ENCODE measurements at regions not wholly inside any gene's neighbourhood (a gene's known extent, or its start where the extent isn't known, plus 50 kb on each side); places are given as distances from the start of the nearest gene placed in this dataset.

GRCh38 chr2:22991844-22992243 is 393.1 kb upstream of the KLHL29 start:
- TF ChIP-seq CTCF (IDR thresholded peaks at IDR 0.05; ENCODE audit: borderline replicate concordance, extremely low read depth, low read length, poor library complexity, severe bottlenecking) (peak; percentile 14), EZH2 (IDR thresholded peaks at IDR 0.05; ENCODE audit: borderline replicate concordance, low read depth, low read length, severe bottlenecking) (no peak)
- Histone ChIP-seq H2AFZ (ENCODE audit: low read depth, low read length) (no peak overlapping the region), H3K4me3 (ENCODE audit: low read depth in 1 of 2, low read length in 2 of 2) (no peak overlapping the region), H3K9ac (ENCODE audit: low read depth, low read length) (no peak overlapping the region), H3K27me3 (ENCODE audit: insufficient read depth, low read length, poor library complexity) (no peaks in the 10 kb centered on the region), H3K27ac (ENCODE audit: low read length) (no peak overlapping the region), H4K20me1 (ENCODE audit: insufficient read depth, low read length) (no peaks in the 10 kb centered on the region), H3K4me2 (ENCODE audit: insufficient read depth, low read length) (no peak overlapping the region), H3K9me3 (ENCODE audit: insufficient read depth, low read length, severe bottlenecking) (no peaks in the 10 kb centered on the region), H3K79me2 (ENCODE audit: insufficient read depth, low read length) (no peaks in the 10 kb centered on the region), H3K36me3 (ENCODE audit: insufficient read depth, low read length) (no peaks in the 10 kb centered on the region), H3K4me1 (ENCODE audit: insufficient read depth, low read length) (no peaks in the 10 kb centered on the region)
- ATAC-seq (ENCODE audit: insufficient read depth, low read depth), result no peak
- no peak for DNase-seq

- no peak for ATAC-seq (ENCODE audit: insufficient read depth, low read depth)
- no peaks in the 10 kb centered on the region for H4K20me1 ChIP-seq (ENCODE audit: insufficient read depth, low read length)
- no peaks in the 10 kb centered on the region for H3K4me1 ChIP-seq (ENCODE audit: insufficient read depth, low read length)
- no peak overlapping the region for H2AFZ ChIP-seq (ENCODE audit: low read depth, low read length)
- H3K36me3 ChIP-seq (ENCODE audit: insufficient read depth, low read length), result no peaks in the 10 kb centered on the region
- H3K27ac ChIP-seq (ENCODE audit: low read length), result no peak overlapping the region
- no peak overlapping the region for H3K4me3 ChIP-seq (ENCODE audit: low read depth in 1 of 2, low read length in 2 of 2)
- H3K79me2 ChIP-seq (ENCODE audit: insufficient read depth, low read length), result no peaks in the 10 kb centered on the region
- no peak for DNase-seq
- no peak overlapping the region for H3K4me2 ChIP-seq (ENCODE audit: insufficient read depth, low read length)
- H3K27me3 ChIP-seq (ENCODE audit: insufficient read depth, low read length, poor library complexity), result no peaks in the 10 kb centered on the region
- no peaks in the 10 kb centered on the region for H3K9me3 ChIP-seq (ENCODE audit: insufficient read depth, low read length, severe bottlenecking)
- TF ChIP-seq EZH2 (IDR thresholded peaks at IDR 0.05; ENCODE audit: borderline replicate concordance, low read depth, low read length, severe bottlenecking), result no peak
- no peak for TF ChIP-seq CTCF (IDR thresholded peaks at IDR 0.05; ENCODE audit: borderline replicate concordance, extremely low read depth, low read length, poor library complexity, severe bottlenecking)
- H3K9ac ChIP-seq (ENCODE audit: low read depth, low read length), result no peak overlapping the region
Measured at GRCh38 chr2:22992441-22992840, 392.5 kb upstream of the KLHL29 start.

- Histone ChIP-seq H3K27ac (ENCODE audit: low read length) (no peak overlapping the region), H4K20me1 (ENCODE audit: insufficient read depth, low read length) (no peaks in the 10 kb centered on the region), H3K9ac (ENCODE audit: low read depth, low read length) (no peak overlapping the region), H2AFZ (ENCODE audit: low read depth, low read length) (no peak overlapping the region), H3K4me1 (ENCODE audit: insufficient read depth, low read length) (no peaks in the 10 kb centered on the region), H3K36me3 (ENCODE audit: insufficient read depth, low read length) (no peaks in the 10 kb centered on the region), H3K4me3 (ENCODE audit: low read depth in 1 of 2, low read length in 2 of 2) (no peak overlapping the region), H3K79me2 (ENCODE audit: insufficient read depth, low read length) (no peaks in the 10 kb centered on the region), H3K27me3 (ENCODE audit: insufficient read depth, low read length, poor library complexity) (no peaks in the 10 kb centered on the region), H3K4me2 (ENCODE audit: insufficient read depth, low read length) (no peak overlapping the region), H3K9me3 (ENCODE audit: insufficient read depth, low read length, severe bottlenecking) (no peaks in the 10 kb centered on the region)
- DNase-seq, result no peak
- no peak for TF ChIP-seq CTCF (IDR thresholded peaks at IDR 0.05; ENCODE audit: borderline replicate concordance, extremely low read depth, low read length, poor library complexity, severe bottlenecking)
- TF ChIP-seq EZH2 (IDR thresholded peaks at IDR 0.05; ENCODE audit: borderline replicate concordance, low read depth, low read length, severe bottlenecking), result no peak
- no peak for ATAC-seq (ENCODE audit: insufficient read depth, low read depth)
Measured at GRCh38 chr2:22993250-22993649, 391.7 kb upstream of the KLHL29 start.

GRCh38 chr2:22995576-22995975 is 389.4 kb upstream of the KLHL29 start:
- TF ChIP-seq CTCF (IDR thresholded peaks at IDR 0.05; ENCODE audit: borderline replicate concordance, extremely low read depth, low read length, poor library complexity, severe bottlenecking) (no peak), EZH2 (IDR thresholded peaks at IDR 0.05; ENCODE audit: borderline replicate concordance, low read depth, low read length, severe bottlenecking) (no peak)
- Histone ChIP-seq H3K36me3 (ENCODE audit: insufficient read depth, low read length) (no peaks in the 10 kb centered on the region), H3K27me3 (ENCODE audit: insufficient read depth, low read length, poor library complexity) (no peaks in the 10 kb centered on the region)

More at GRCh38 chr2:22995576-22995975, 389.4 kb upstream of the KLHL29 start:
- Histone ChIP-seq H3K4me2 (ENCODE audit: insufficient read depth, low read length) (no peak overlapping the region), H3K4me3 (ENCODE audit: low read depth in 1 of 2, low read length in 2 of 2) (no peak overlapping the region), H3K4me1 (ENCODE audit: insufficient read depth, low read length) (no peaks in the 10 kb centered on the region), H3K79me2 (ENCODE audit: insufficient read depth, low read length) (no peaks in the 10 kb centered on the region), H2AFZ (ENCODE audit: low read depth, low read length) (no peak overlapping the region), H3K9me3 (ENCODE audit: insufficient read depth, low read length, severe bottlenecking) (no peaks in the 10 kb centered on the region), H3K27ac (ENCODE audit: low read length) (no peak overlapping the region), H4K20me1 (ENCODE audit: insufficient read depth, low read length) (no peaks in the 10 kb centered on the region), H3K9ac (ENCODE audit: low read depth, low read length) (no peak overlapping the region)
- no peak for DNase-seq
- no peak for ATAC-seq (ENCODE audit: insufficient read depth, low read depth)

Measured in DND-41 (cell line).